GM18907 (cell line): ENCODE measurements at regions not wholly inside any gene's neighbourhood (a gene's known extent, or its start where the extent isn't known, plus 50 kb on each side); places are given as distances from the start of the nearest gene placed in this dataset.
"Not testable (repeated sequence)": the region's sequence is repeated elsewhere in the genome, so short reads cannot be mapped to it uniquely, and the experiment has no call there.

ENCODE experiments used
- ATAC-seq: cut with Tn5 transposase; IDR thresholded peaks from one replicate; pipeline ENCODE4 v1.9.1; 2021; ENCODE audit warnings: mild to moderate bottlenecking, moderate library complexity; ENCODE audit not compliant: unreplicated experiment

DNA sequence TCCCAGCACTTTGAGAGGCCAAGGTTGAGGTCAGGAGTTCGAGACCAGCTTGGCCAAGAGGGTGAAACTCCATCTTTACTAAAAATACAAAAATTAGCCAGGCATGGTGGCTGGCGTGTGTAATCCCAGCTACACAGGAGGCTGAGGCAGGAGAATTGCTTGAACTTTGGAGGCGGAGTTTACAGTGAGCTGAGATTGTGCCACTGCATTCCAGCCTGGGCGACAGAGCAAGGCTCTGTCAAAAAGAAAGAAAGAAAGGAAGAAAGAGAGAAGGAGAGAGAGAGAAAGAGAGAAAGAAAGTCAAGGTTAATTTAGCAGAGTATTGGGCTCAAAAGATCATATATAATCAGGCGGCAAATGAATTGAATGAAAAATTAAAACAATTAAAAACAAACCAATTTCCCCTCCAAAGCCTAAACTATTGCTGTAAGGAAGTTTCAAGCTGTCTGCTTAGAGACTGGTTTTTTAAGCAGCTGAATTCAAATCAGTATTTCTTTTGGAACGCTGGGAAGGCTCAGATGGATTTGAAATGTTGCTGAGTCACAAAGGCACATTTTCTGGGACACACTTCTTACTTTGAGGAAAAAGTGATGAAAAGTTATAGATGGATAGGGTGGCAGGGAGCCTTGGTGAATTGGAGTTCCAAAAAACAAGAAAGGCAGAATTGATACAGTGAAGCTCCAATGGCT, 81.3 kb upstream of the BHLHE40 start:
- ATAC-seq = no peak

DNA sequence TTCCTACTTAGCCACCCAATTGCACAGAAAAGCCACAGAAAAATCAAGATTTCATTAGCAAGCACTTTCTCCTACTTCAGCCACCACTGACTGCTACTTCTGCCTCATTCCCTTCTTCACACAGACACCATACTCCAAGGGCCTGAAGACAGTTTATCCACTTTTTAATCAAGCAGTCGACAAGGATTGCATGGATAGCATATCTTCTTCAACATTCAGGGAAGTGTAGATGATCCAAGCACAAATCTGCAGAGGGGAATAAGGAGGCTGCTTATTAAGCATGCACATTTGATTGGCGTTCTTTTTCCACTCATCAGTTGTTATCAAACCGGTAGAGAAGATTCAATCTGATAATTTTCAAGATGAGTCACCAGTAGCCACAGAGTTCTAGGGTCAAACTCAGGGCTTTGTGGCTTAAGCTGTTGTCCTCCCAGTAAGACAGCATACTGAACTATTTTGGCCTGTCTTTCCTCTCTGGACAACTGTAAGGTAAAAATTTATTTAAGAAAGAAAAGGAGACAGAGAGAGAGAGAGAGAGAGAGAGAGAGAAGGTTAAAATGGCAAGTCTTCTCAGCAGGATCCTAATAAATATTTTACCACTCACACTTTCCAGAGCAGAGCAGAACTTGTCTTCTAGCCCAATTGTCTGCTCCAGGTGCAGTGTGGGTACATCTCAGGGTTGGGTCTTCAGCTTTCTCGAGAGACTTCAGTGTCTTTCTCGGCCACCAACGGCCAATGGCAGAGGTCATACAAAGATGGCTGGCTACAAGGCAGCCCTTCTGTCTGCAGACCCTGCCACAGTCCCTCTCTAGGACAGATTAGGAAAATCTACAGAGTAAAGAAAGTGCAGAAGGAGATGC, 80.6 kb upstream of the BHLHE40 start:
- peak; percentile 99 for ATAC-seq

GRCh38 chr3:4899710-4900109, 79.5 kb upstream of the BHLHE40 start:
- no peak for ATAC-seq

- ATAC-seq = no peak
Measured at GRCh38 chr3:4900298-4900697, 78.9 kb upstream of the BHLHE40 start.

DNA sequence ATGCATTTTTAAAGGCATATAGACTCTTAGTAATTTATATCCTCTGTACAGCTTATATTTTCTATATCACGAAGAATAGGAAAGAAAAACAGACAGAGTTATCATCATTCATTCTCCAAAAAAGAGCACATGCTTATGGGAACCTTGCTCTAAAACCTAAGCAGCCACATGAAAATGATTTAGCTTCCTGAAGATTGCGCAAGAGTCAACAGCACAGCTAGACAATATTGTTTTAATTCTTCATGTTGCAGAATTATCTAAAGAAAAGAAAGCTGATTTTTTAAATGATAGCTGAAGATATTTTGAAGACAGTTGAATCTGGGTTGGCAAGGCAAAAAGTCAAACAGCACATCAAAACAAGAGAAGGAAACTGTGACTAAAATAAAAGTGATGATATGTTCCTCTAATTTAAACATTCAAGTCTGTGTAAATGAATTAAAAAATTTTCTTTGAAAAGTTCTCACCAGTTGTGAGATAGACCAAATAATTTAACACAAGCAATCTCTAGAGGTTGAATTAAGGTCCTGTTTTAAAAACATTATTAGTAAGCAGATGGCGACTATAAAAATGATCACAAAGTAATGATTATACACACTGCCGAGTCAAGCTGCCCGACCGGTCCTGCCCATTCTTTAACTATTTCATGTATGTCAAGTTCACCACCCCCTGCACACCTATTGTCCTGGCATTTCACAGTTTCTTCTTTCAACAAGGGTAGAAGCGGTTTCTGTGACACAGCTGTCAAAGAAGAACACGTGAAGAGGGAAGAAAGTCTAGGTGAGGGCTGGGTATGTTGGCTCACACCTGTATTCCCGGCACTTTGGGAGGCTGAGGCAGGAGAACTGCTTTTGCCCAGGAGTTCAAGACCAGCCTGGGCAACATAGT, 74.2 kb upstream of the BHLHE40 start:
- ATAC-seq = no peak

DNA sequence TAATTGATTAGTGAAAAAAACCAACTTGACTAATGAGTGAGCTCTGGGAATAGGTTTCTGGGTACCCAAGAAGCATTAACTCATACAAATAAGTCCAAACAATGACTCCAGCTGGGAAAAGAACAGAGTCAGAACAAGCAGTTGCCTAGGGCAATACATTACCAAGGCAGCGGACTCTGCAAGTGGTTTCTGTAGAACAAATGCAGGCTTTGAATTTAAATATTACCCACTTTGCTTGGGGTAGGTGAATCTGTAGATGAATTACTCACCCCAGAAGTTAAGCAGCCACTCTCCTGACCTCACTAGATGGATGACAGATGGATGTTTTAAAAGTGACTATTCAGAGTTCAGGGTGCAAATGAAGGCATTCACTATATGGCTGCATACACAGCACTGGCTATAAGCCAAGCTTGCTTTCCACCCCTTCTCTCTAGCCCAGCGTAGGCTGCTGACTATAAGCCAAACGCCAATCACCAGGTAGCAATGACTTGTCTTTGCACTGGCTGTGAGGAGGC, 73.1 kb upstream of the BHLHE40 start:
- no peak for ATAC-seq

- ATAC-seq = no peak
Measured at GRCh38 chr3:4907050-4907449, 72.2 kb upstream of the BHLHE40 start.

GRCh38 chr3:4907643-4908432, 71.4 kb upstream of the BHLHE40 start:
- ATAC-seq = no peak

GRCh38 chr3:4908433-4909156, 70.6 kb upstream of the BHLHE40 start:
- no peak for ATAC-seq

DNA sequence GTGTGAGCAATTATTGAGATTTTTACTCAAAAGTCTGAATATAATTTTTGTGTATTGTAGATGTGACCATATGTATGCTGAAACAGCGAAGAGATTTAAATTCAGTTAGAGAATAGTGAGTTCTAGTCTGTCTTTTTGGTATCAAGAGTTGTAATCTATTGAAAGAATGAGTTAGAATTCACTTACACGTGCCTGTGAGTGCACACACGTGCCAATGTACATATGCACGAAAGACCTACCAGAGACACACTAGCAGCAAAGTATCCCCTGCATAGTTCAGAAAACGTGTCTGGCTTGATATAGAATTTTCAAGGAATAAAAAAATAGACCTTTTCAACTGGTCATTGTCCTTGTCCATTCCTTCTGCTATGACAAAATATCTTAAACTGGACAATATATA, 64.8 kb upstream of the BHLHE40 start:
- no peak for ATAC-seq

DNA sequence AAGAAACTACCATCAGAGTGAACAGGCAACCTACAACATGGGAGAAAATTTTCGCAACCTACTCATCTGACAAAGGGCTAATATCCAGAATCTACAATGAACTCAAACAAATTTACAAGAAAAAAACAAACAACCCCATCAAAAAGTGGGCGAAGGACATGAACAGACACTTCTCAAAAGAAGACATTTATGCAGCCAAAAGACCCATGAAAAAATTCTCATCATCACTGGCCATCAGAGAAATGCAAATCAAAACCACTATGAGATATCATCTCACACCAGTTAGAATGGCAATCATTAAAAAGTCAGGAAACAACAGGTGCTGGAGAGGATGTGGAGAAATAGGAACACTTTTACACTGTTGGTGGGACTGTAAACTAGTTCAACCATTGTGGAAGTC, 57.6 kb upstream of the BHLHE40 start:
- not testable (repeated sequence) for ATAC-seq

DNA sequence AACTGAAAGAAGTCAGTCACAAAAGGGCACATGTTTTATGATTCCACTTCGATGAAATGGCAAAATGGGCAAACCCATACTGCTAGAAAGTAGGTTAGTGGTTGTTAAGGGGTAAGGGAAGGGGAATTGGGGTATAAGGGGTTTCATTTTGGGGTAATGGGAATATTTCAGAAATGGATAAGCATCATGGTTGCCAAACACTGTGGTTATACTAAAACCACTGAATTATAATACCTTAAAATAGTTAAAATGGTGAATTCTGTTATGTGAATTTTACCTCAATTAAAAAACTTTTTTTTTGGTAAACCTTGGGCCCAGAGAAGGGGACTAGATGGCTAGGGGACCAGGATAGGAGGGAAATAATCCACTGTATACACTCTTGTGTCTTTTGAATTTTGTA, 52.3 kb upstream of the BHLHE40 start:
- ATAC-seq = no peak

DNA sequence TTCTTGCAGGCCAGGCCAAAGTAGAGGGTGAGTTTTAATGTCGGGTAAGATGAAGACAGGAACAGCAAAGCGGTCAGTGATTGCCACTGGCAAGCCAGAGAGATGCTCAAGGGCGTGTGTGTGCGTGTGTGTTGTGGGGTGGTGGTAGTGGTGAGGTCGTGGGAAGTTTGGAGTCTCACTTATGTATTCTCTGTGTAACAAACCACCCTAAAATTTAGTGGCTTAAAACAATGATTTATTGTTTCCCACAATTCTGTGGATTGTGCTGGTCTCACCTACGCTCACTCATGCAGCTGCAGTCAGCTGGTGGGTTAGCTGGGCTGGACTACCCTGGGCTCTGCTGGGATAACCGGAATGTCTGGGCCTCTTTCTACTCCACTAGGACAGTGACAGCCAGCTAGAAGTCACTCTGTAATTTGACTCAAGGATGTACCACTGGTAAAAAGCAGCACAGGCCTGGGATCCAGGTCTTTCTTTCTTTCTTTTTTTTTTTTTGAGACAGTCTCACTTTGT, 50.9 kb upstream of the BHLHE40 start:
- ATAC-seq = no peak
